ENCODE measurements at regions not wholly inside any gene's neighbourhood (a gene's known extent, or its start where the extent isn't known, plus 50 kb on each side); places are given as distances from the start of the nearest gene placed in this dataset.
"Not testable (repeated sequence)": the region's sequence is repeated elsewhere in the genome, so short reads cannot be mapped to it uniquely, and the experiment has no call there.

DNA sequence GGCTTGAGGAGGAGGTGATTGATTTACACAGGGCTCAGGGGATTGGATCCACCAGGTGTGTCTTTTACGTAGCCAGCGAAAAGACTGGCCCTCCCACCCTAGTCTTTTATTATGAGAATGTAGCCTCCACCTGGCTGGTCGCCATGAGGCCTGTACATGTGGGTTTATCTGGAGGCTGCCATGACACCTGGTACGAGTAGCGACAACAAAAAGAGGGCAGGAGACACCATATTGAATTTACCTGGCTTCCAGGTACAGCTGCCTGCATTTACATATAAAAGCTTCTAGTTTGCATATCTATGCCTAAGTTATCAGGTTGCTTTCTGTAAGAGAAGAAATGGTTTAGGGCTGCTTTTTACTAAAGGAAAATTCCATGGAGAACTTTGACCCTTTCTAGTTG lies 1173.7 kb upstream of the SEMA6A start:
- no peak for DNase-seq (ENCODE audit: low spot score)
- ATAC-seq: no peak

- no peak for ATAC-seq
- no peak for DNase-seq (ENCODE audit: low spot score)
These were observed 1168.7 kb upstream of the SEMA6A start for GRCh38 chr5:117743337-117743736.

- DNase-seq (ENCODE audit: low spot score): no peak
- no peak for ATAC-seq
These were observed 1167.1 kb upstream of the SEMA6A start for GRCh38 chr5:117741655-117742206.

DNA sequence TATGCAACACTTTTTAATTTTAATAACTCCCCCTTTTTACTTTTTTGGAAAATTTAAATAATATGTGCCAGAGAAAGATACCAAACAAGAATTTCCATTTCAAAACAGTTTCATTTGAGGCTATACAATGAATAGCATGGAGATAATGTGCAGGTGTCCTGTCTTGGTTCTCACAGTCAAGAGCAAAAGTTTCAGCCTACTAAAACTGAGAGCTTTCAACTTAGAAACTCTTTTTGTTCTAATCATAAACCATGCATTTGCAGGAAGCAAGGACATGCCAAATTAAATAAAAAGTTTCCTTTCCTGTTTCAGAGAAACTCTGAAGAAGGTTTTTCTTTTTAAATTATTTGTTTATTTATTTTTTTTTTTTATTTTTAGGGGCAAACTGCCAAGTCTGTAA lies 1165.6 kb upstream of the SEMA6A start:
- no peak for DNase-seq (ENCODE audit: low spot score)
- no peak for ATAC-seq

- ATAC-seq (no peak), DNase-seq (ENCODE audit: low spot score) (no peak)
These were observed 1163.9 kb upstream of the SEMA6A start for GRCh38 chr5:117738571-117738970.

- ATAC-seq (no peak), DNase-seq (ENCODE audit: low spot score) (no peak)
These were observed 1162.1 kb upstream of the SEMA6A start for GRCh38 chr5:117736698-117737097.

GRCh38 chr5:117734056-117734455 lies 1159.4 kb upstream of the SEMA6A start:
- DNase-seq (ENCODE audit: low spot score) (no peak), ATAC-seq (no peak)

DNA sequence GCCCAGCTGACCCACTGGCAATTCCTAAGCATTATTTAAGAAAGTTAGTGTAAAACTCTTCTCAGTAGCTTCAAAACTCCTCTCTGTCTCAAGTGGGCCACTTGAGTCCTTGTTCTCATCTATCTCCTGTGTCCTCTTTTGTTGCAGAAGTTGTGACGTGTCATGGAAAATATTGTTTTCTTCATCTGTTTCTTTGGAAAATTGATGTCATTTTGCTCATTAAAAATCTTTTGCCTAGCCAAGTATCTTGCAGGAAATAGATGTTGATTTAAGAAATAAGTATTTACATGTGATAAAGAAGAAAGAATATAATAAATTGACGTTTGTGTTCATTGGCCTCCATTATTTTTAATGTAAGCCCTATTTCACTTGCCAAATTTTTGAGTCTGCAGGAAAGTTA lies 1158.4 kb upstream of the SEMA6A start:
- DNase-seq (ENCODE audit: low spot score) (no peak), ATAC-seq (no peak)

- DNase-seq (ENCODE audit: low spot score): no peak
- ATAC-seq: no peak
These were observed 1157.6 kb upstream of the SEMA6A start for GRCh38 chr5:117732264-117732663.

- DNase-seq (ENCODE audit: low spot score): no peak
- ATAC-seq: no peak
These were observed 1156.8 kb upstream of the SEMA6A start for GRCh38 chr5:117731446-117731845.

GRCh38 chr5:117720784-117721183 lies 1146.2 kb upstream of the SEMA6A start:
- DNase-seq (ENCODE audit: low spot score); ATAC-seq: not testable (repeated sequence)

- DNase-seq (ENCODE audit: low spot score) (no peak), ATAC-seq (no peak)
These were observed 1144.8 kb upstream of the SEMA6A start for GRCh38 chr5:117719413-117719812.

- DNase-seq (ENCODE audit: low spot score): no peak
- no peak for ATAC-seq
These were observed 1139.1 kb upstream of the SEMA6A start for GRCh38 chr5:117713585-117714198.

GRCh38 chr5:117701062-117701461 lies 1126.4 kb upstream of the SEMA6A start:
- no peak for DNase-seq (ENCODE audit: low spot score)

DNA sequence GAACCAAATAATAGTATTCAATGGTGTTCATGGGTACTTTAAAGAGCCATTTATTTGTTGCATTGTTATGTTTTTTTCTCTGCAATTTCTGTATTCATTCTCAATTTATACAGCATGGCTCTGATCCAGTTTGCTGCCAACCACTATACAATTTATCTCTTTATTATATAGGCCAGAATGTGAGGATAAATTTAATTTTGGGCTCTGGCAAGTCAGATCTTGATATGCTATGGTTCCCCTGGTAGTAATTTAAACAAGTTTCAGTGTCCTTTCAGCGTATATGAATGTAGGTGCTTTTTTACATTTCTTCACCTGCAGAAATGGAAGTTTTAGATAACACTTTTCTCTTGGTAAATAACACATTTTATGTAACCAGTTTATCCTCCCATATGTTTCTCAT lies 1118.0 kb upstream of the SEMA6A start:
- ATAC-seq: no peak
- DNase-seq (ENCODE audit: low spot score): no peak

More at GRCh38 chr5:117701062-117701461, 1126.4 kb upstream of the SEMA6A start:
- no peak for ATAC-seq

GRCh38 chr5:117691081-117691870 lies 1116.7 kb upstream of the SEMA6A start:
- ATAC-seq: no peak
- DNase-seq (ENCODE audit: low spot score): no peak

DNA sequence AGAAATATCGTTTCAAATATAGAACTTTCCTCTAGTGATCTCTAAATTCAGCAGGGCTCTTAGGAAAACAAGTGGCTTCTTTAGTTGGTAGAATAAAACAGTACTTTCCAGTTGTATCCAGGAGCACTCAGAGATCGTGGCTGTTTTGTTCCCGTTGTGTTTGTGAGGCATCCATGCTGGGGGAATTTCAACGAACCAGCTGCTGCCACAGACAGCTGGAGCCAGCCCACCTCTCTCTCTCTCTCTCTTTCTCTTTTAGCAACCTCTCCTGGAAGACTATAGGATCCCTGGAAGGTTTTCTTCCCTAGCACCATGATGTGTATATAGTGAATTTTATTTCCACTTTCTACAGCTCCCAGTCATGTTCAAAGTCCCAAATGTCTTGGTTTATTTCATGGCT lies 1116.0 kb upstream of the SEMA6A start:
- DNase-seq (ENCODE audit: low spot score) (no peak), ATAC-seq (no peak)

DNA sequence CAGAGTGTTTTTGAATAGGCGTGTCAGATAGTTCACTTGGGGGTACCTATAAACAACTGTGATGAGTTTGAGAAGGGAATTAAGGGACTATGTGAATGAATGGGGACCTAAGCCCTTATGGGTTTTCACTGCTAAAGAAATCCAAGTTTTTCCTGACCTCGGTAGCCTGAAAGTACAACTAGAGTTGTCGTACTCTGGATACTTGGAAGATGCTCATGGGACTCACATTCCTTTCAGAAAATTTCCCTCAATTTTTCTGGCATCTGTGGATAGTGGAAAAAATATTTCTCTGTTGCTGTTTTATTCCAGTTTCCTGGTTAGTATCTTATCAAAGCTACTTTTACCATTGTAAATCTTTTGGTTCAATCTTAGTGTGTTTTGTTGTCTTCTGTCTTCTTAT lies 1112.3 kb upstream of the SEMA6A start:
- no peak for ATAC-seq
- DNase-seq (ENCODE audit: low spot score): no peak

DNA sequence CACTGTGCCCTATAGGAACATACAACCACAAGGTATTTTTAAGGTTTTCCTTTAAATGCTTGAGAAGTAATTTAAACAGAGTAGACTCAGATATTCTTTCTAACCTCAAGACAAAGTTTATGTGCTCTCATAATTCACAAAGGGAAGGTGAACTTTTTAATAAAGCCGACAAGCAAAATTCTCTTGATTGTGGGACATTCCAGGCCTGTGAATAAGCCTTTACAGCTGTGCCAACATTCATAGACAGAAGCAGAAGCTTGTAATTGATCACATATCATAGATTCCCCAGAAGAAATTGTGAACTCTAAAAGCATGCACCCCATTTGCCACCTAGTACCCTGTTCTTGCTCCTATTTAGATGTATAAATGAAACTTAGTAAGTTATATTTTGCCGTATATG lies 1107.8 kb upstream of the SEMA6A start:
- no peak for DNase-seq (ENCODE audit: low spot score)
- ATAC-seq: no peak

- ATAC-seq (no peak), DNase-seq (ENCODE audit: low spot score) (no peak)
These were observed 1107.0 kb upstream of the SEMA6A start for GRCh38 chr5:117681431-117682254.

GRCh38 chr5:117680426-117680825 lies 1105.8 kb upstream of the SEMA6A start:
- DNase-seq (ENCODE audit: low spot score): no peak
- no peak for ATAC-seq

Data from left lobe of liver (tissue), 2 donors.